ENCODE measurements at regions not wholly inside any gene's neighbourhood (a gene's known extent, or its start where the extent isn't known, plus 50 kb on each side); places are given as distances from the start of the nearest gene placed in this dataset.
"Not testable (repeated sequence)": the region's sequence is repeated elsewhere in the genome, so short reads cannot be mapped to it uniquely, and the experiment has no call there.

GRCh38 chr9:40914772-40915659 is 213.5 kb downstream of the FOXD4L6 start:
- H3K27me3 ChIP-seq (ENCODE audit: insufficient read depth, low read length), result no peaks in the 10 kb centered on the region
- H3K4me1 ChIP-seq (ENCODE audit: insufficient read depth, low read length), result no peaks in the 10 kb centered on the region
- H3K4me3 ChIP-seq (ENCODE audit: low read length), result no peak overlapping the region
- H2AFZ ChIP-seq (ENCODE audit: low read depth, low read length), result no peak overlapping the region
- H3K36me3 ChIP-seq (ENCODE audit: insufficient read depth, low read length), result no peaks in the 10 kb centered on the region
- H3K9me3 ChIP-seq (ENCODE audit: low read length), result peaks cover 6% of the 10 kb centered on the region

- Histone ChIP-seq H3K27me3 (ENCODE audit: insufficient read depth, low read length) (no peaks in the 10 kb centered on the region), H2AFZ (ENCODE audit: low read depth, low read length) (no peak overlapping the region), H3K4me1 (ENCODE audit: insufficient read depth, low read length) (no peaks in the 10 kb centered on the region), H3K9me3 (ENCODE audit: low read length) (peaks cover 6% of the 10 kb centered on the region), H3K36me3 (ENCODE audit: insufficient read depth, low read length) (no peaks in the 10 kb centered on the region), H3K4me3 (ENCODE audit: low read length) (no peak overlapping the region)
Observed at GRCh38 chr9:40913928-40914673, 214.4 kb downstream of the FOXD4L6 start.

- no peaks in the 10 kb centered on the region for H3K4me1 ChIP-seq (ENCODE audit: insufficient read depth, low read length)
- H3K36me3 ChIP-seq (ENCODE audit: insufficient read depth, low read length), result no peaks in the 10 kb centered on the region
- H3K9me3 ChIP-seq (ENCODE audit: low read length), result peaks cover 6% of the 10 kb centered on the region
- no peak overlapping the region for H2AFZ ChIP-seq (ENCODE audit: low read depth, low read length)
- H3K4me3 ChIP-seq (ENCODE audit: low read length), result no peak overlapping the region
- H3K27me3 ChIP-seq (ENCODE audit: insufficient read depth, low read length), result no peaks in the 10 kb centered on the region
Observed at GRCh38 chr9:40913096-40913719, 215.3 kb downstream of the FOXD4L6 start.

GRCh38 chr9:40912679-40913078 is 215.8 kb downstream of the FOXD4L6 start:
- H2AFZ ChIP-seq (ENCODE audit: low read depth, low read length); H3K27me3 ChIP-seq (ENCODE audit: insufficient read depth, low read length); H3K4me3 ChIP-seq (ENCODE audit: low read length); H3K36me3 ChIP-seq (ENCODE audit: insufficient read depth, low read length); H3K4me1 ChIP-seq (ENCODE audit: insufficient read depth, low read length); H3K9me3 ChIP-seq (ENCODE audit: low read length): not testable (repeated sequence)

GRCh38 chr9:40911647-40912046 is 216.8 kb downstream of the FOXD4L6 start:
- Histone ChIP-seq H3K4me1 (ENCODE audit: insufficient read depth, low read length) (no peaks in the 10 kb centered on the region), H3K4me3 (ENCODE audit: low read length) (no peak overlapping the region), H3K27me3 (ENCODE audit: insufficient read depth, low read length) (no peaks in the 10 kb centered on the region), H3K36me3 (ENCODE audit: insufficient read depth, low read length) (no peaks in the 10 kb centered on the region), H3K9me3 (ENCODE audit: low read length) (peaks cover 6% of the 10 kb centered on the region), H2AFZ (ENCODE audit: low read depth, low read length) (no peak overlapping the region)

GRCh38 chr9:40910995-40911394 is 217.5 kb downstream of the FOXD4L6 start:
- not testable (repeated sequence) for H3K27me3 ChIP-seq (ENCODE audit: insufficient read depth, low read length); H2AFZ ChIP-seq (ENCODE audit: low read depth, low read length); H3K4me1 ChIP-seq (ENCODE audit: insufficient read depth, low read length); H3K4me3 ChIP-seq (ENCODE audit: low read length); H3K9me3 ChIP-seq (ENCODE audit: low read length); H3K36me3 ChIP-seq (ENCODE audit: insufficient read depth, low read length)

GRCh38 chr9:40909821-40910220 is 218.7 kb downstream of the FOXD4L6 start:
- Histone ChIP-seq H3K4me1 (ENCODE audit: insufficient read depth, low read length) (no peaks in the 10 kb centered on the region), H3K27me3 (ENCODE audit: insufficient read depth, low read length) (no peaks in the 10 kb centered on the region), H3K36me3 (ENCODE audit: insufficient read depth, low read length) (no peaks in the 10 kb centered on the region), H2AFZ (ENCODE audit: low read depth, low read length) (no peak overlapping the region), H3K9me3 (ENCODE audit: low read length) (no peaks in the 10 kb centered on the region), H3K4me3 (ENCODE audit: low read length) (no peak overlapping the region)

GRCh38 chr9:40909111-40909510 is 219.4 kb downstream of the FOXD4L6 start:
- not testable (repeated sequence) for H3K9me3 ChIP-seq (ENCODE audit: low read length); H3K4me1 ChIP-seq (ENCODE audit: insufficient read depth, low read length); H3K27me3 ChIP-seq (ENCODE audit: insufficient read depth, low read length)

GRCh38 chr9:40907657-40908624 is 220.5 kb downstream of the FOXD4L6 start:
- Histone ChIP-seq H3K36me3 (ENCODE audit: insufficient read depth, low read length) (no peaks in the 10 kb centered on the region), H3K27me3 (ENCODE audit: insufficient read depth, low read length) (no peaks in the 10 kb centered on the region), H3K4me3 (ENCODE audit: low read length) (no peak overlapping the region), H2AFZ (ENCODE audit: low read depth, low read length) (no peak overlapping the region), H3K9me3 (ENCODE audit: low read length) (no peaks in the 10 kb centered on the region), H3K4me1 (ENCODE audit: insufficient read depth, low read length) (no peaks in the 10 kb centered on the region)

More at GRCh38 chr9:40909111-40909510, 219.4 kb downstream of the FOXD4L6 start:
- not testable (repeated sequence) for H3K36me3 ChIP-seq (ENCODE audit: insufficient read depth, low read length); H3K4me3 ChIP-seq (ENCODE audit: low read length); H2AFZ ChIP-seq (ENCODE audit: low read depth, low read length)

- H3K36me3 ChIP-seq (ENCODE audit: insufficient read depth, low read length); H3K9me3 ChIP-seq (ENCODE audit: low read length); H2AFZ ChIP-seq (ENCODE audit: low read depth, low read length); H3K4me3 ChIP-seq (ENCODE audit: low read length); H3K4me1 ChIP-seq (ENCODE audit: insufficient read depth, low read length); H3K27me3 ChIP-seq (ENCODE audit: insufficient read depth, low read length): not testable (repeated sequence)
Observed at GRCh38 chr9:40906879-40907278, 221.6 kb downstream of the FOXD4L6 start.

- not testable (repeated sequence) for H3K27me3 ChIP-seq (ENCODE audit: insufficient read depth, low read length); H3K9me3 ChIP-seq (ENCODE audit: low read length)
Observed at GRCh38 chr9:40892315-40892714, 236.2 kb downstream of the FOXD4L6 start.

GRCh38 chr9:40885858-40886257 is 242.6 kb downstream of the FOXD4L6 start:
- H2AFZ ChIP-seq (ENCODE audit: low read depth, low read length); H3K4me1 ChIP-seq (ENCODE audit: insufficient read depth, low read length); H3K4me3 ChIP-seq (ENCODE audit: low read length); H3K27me3 ChIP-seq (ENCODE audit: insufficient read depth, low read length); H3K9me3 ChIP-seq (ENCODE audit: low read length); H3K36me3 ChIP-seq (ENCODE audit: insufficient read depth, low read length): not testable (repeated sequence)

More at GRCh38 chr9:40892315-40892714, 236.2 kb downstream of the FOXD4L6 start:
- H3K4me1 ChIP-seq (ENCODE audit: insufficient read depth, low read length); H3K36me3 ChIP-seq (ENCODE audit: insufficient read depth, low read length); H2AFZ ChIP-seq (ENCODE audit: low read depth, low read length); H3K4me3 ChIP-seq (ENCODE audit: low read length): not testable (repeated sequence)

Measured in neuron (in vitro differentiated cells).